CD4-positive, alpha-beta T cell treated with Interleukin-4 for 1 hour (primary cell): ENCODE measurements at regions not wholly inside any gene's neighbourhood (a gene's known extent, or its start where the extent isn't known, plus 50 kb on each side); places are given as distances from the start of the nearest gene placed in this dataset.
"Not testable (repeated sequence)": the region's sequence is repeated elsewhere in the genome, so short reads cannot be mapped to it uniquely, and the experiment has no call there.

Experiments used
- DNase-seq, 2 donors: peaks; one replicate each; pipeline ENCODE4 v3.0.0-alpha.2; 2020 to 2022

GRCh38 chr6:80862756-80863155, 756.3 kb downstream of the BCKDHB start:
- DNase-seq, result no peak

- no peak for DNase-seq
Measured at GRCh38 chr6:80860107-80860506, 753.6 kb downstream of the BCKDHB start.

DNA sequence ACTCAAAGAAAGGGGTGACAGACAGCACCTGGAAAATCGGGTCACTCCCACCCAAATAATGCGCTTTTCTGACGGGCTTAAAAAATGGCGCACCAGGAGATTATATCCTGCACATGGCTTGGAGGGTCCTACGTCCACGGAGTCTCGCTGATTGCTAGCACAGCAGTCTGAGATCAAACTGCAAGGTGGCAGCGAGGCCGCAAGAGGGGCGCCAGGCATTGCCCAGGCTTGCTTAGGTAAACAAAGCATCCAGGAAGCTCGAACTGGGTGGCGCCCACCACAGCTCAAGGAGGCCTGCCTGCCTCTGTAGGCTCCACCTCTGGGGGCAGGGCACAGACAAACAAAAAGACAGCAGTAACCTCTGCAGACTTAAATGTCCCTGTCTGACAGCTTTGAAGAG, 741.5 kb downstream of the BCKDHB start:
- DNase-seq, result not testable (repeated sequence)

DNA sequence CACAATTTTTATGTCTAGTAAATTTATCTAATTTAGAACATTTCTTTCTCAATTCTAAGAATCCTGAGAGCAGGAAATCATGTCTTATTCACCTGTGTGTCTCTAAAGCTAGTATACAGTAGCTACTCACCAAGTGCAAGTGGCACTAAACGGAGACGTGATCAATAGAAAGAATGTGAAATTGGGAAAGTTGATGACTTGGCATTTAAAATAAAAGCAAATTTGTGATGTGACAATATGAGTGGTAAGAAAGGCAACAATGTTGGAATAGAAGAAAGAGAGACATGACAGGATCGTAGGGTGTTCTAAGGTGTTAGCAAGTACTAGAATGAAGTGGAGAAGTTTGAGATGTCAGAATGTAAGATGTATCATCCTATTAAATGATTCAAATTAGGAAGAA, 725.9 kb downstream of the BCKDHB start:
- no peak for DNase-seq

DNA sequence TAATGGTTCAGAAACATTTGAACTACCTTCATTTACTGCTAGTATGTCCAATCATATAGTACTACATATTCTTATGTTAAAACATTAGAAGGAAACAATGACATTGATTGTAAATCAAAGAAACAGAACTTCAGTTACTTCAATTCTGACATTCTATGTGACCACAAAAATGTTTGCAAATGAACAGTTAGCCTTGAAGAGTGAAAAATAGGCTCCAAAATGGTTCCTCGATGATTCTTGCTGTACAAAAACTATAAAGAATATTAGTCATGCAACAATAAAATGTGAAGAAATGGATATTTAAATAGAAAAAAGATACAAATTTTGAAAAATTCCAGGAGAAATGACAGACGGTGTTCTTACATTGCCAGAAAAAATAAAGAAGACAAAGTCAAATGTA, 686.9 kb downstream of the BCKDHB start:
- DNase-seq, result no peak

- DNase-seq, result no peak
Measured at GRCh38 chr6:80792151-80792550, 685.7 kb downstream of the BCKDHB start.

DNA sequence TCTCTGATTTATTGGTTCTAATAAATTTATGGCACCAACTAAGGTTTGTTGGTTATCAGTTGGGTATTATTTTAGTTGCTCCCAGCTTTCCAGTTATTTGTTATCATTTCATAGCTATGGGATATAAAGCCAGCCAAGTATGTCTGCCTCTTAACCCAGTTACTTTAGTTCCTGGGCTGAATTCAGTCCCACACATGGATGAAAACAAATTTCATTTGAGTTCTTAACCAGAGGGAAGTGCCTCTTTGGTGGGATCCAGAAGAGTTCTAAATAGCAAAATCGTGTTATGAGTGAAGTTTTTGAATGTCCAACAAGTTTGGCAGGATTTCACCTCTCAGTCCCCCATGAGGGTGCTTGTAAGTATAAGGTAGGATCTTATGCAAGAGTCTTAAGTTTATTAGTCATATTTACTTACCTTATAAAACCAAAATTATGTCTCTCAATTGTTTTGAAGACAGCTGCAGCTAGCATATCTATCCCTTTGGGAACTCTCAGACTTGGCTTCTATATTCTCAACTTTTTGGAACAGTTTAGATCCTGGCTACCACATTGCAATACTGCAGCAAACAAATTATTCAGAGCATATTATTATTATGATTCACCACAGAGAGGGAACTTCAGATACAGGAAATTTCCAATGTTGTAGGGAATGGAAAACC, 683.6 kb downstream of the BCKDHB start:
- no peak for DNase-seq

DNA sequence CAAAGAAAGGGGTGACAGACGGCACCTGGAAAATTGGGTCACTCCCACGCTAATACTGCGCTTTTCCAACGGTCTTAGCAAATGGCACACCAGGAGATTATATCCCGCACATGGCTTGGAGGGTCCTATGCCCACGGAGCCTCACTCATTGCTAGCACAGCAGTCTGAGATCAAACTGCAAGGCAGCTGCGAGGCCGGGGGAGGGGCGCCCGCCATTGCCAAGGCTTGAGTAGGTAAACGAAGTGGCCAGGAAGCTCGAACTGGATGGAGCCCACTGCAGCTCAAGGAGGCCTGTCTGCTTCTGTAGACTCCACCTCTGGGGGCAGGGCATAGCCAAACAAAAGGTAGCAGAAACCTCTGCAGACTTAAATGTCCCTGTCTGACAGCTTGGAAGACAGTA, 676.8 kb downstream of the BCKDHB start:
- DNase-seq, result not testable (repeated sequence)

DNA sequence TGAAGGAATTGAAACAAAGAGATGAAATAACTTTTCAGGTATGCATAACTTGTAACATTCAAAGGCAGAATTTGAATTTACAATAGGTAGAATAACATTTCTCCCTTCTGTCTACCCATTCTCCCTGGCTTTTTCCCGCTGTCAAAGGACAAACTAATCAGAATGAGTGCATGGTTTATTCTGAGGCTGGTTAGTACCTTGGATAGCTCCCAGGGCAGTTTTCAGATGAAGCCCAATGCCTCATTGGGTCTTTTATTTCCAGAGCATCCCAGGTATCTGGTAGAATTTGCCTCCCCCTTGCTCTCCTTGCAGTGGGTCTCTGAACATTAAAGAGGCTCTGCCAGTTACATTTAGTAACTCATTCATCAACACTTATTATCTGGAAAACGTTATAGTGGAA, 665.5 kb downstream of the BCKDHB start:
- no peak for DNase-seq

DNA sequence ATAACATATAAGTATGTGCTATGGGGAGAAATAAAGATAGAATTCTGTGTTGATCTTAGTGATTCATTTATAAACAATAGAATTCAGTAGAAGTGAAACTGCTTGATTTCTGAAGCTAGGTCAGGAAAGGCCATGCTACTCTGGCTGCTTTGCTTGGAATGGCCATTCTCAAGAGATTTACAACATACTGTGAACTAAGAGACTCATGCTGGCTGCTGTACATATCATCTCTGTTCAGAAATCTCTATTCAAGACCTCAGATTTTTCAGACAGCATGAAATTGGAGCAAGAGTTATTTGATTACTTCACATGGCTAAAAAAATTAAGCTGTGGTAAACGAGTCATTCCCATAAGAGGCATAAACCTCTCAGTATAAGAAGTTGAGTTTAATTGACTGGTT, 662.6 kb downstream of the BCKDHB start:
- no peak for DNase-seq

DNA sequence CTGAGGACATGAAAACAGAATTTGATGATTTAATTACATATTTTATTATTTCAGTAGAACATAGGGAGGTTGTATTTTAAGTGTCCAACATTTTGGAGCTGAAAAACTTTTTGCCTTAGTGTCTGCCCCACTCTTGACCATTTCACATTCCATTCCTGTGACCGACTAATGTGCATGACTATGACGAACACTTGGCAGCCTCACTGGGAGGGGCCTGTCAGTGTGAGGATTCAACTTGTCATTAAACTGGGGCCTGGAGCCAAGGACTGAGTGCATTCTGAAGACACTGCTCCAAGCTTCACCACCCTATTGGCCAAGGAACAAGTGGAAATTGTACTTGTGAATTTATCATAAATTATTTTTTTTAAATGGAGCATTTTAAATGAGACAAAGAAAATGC, 661.3 kb downstream of the BCKDHB start:
- no peak for DNase-seq

DNA sequence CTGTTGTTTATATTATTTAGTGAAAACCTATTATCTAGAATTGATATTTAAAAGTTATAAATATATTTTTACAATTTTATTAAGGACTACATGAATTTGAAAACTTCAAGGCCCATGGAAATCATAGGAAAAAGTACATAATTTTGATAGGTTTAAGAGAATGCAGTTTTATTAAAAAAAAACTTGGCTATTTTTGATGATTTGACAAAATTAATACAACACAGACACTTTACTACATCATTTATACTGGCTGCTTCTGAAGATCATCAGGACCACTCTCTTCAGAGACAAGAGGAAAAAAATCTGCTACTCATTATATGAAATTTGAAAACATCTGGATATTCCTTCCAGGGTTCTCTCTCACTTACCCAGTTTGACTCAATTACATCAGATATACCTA, 637.7 kb downstream of the BCKDHB start:
- no peak for DNase-seq

DNA sequence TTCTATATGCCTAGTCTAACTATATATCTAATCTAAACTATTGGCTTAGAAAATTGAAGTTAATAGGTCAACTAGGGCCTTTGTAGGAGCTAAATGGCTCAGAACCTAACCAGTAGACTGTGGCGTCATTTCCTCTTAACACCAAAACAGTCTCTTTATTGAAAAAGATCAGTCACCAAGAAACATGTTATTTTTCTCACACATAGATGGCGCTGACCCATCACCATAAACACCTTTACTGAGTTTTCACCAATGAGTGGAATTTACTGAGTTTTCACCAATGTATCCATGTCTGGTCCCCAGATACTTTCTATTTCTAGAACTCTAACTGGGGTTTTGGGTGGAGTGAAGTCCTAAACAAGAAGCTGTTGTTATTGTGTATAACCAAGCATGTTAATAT, 636.0 kb downstream of the BCKDHB start:
- DNase-seq, result no peak

DNA sequence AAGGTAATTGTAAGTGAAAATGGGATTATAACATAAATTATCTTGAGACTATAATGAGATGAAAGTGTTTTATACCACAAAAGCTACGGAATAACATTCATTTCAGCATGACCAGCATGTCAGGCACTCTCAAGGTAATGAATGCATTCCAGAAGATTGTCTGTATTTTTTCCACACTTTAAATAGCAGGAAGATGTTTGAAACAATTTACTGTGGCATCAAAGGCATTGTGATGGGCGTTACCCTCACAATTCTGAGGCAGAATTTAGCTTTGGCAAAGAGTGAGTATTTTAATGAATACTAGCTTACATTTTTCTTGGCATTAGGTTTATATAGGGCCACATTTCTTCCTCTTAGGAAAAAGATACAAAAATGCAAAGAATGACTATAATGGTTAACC, 627.2 kb downstream of the BCKDHB start:
- DNase-seq, result no peak

- DNase-seq, result no peak
Measured at GRCh38 chr6:80728830-80729229, 622.4 kb downstream of the BCKDHB start.

DNA sequence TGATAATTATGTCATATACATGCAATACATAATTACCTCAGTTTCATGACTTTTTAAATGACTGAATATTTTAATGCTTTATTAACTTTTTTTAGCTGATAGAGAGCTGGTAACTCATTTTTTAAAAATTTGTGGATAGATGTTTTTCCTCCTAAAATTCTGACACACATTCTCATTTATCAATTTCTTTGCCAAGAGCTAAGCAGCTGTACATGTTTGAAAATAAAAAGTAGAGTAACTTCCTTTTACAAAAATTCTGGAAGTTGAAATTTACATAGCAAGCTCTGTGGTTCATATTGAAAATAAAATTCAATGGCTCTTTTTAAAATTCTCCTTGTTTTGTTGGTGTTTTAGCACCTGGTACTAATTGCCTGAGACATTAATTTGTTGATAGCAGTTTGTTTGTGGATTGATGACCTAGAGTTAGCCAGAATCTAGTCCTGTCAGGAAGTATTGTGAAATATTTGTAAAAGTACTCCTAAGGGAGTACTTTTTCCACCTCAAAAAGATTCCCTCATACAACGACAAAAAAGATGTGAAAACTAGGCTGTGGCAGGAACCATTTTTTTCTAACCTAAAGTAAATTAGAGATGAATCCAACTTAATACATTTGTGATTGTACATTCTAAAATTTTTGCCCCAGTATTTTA, 621.8 kb downstream of the BCKDHB start:
- DNase-seq, result no peak

- DNase-seq, result no peak
Measured at GRCh38 chr6:80725156-80725930, 618.9 kb downstream of the BCKDHB start.

DNA sequence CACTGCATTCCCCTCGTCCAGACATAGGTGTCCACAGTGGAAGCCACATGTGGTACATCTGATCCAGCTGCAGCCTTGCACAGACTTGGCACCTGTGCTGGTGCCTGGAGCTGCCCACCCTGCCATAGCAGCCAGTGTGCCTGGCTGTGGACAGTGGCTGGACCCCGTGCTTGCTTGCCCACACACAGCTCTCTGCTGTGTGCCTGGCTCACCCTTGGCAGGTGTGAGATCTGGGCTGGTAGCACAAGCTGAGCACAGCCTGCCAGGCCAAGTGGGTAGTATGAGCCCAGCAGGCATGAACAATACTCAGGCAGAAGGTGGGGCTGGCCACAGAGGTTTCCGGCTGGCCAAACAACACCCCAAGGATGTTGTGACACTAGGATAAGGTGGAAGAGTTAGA, 614.4 kb downstream of the BCKDHB start:
- no peak for DNase-seq

GRCh38 chr6:80714513-80714912, 608.0 kb downstream of the BCKDHB start:
- DNase-seq, result no peak

DNA sequence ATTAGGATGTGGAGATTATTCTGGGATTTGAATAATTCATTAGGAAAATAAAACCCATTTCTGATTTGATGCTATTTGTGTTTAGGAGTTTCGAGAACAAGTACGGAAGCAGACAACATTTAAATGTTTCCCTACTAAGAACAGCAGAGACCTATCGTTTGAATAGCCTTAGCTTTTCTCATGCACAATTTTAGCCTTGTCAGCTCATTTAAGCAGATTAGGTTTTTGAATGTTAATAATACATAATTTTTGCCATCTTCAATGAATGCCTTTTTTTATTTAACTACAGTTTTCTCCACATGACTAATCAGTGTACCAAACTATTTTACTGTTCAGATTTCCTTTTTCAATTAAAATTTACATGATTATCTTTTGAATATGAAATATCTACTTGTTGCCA, 592.0 kb downstream of the BCKDHB start:
- no peak for DNase-seq

DNA sequence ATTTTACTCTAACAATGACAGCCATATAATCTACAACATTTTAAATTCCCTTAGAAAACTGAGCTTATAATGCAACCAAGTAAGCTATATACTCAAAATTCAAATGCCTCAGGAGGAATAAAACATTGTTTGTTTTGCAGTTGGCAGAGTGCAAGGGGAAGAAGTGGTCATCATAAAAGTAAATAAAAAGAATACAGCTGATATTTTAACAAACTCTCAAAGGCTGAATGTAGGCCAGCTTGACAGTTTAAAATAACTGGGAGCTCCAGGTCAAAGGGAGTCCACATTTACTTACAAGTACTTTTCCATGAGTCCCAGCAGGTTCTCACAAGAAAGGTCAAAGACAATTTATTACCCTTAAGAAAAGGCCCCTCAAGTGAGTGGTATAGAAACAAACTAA, 589.8 kb downstream of the BCKDHB start:
- DNase-seq, result no peak

GRCh38 chr6:80690551-80691131, 584.2 kb downstream of the BCKDHB start:
- DNase-seq, result no peak

GRCh38 chr6:80689716-80690395, 583.4 kb downstream of the BCKDHB start:
- DNase-seq, result no peak
